ENCODE measurements at regions not wholly inside any gene's neighbourhood (a gene's known extent, or its start where the extent isn't known, plus 50 kb on each side); places are given as distances from the start of the nearest gene placed in this dataset.

- TF ChIP-seq POLR2AphosphoS5 (IDR thresholded peaks at IDR 0.05; ENCODE audit: low read depth, low read length): no peak
- TF ChIP-seq SIN3A (IDR thresholded peaks at IDR 0.05; ENCODE audit: borderline replicate concordance, insufficient read depth, low read length): no peak
- TF ChIP-seq, protein P1, sequence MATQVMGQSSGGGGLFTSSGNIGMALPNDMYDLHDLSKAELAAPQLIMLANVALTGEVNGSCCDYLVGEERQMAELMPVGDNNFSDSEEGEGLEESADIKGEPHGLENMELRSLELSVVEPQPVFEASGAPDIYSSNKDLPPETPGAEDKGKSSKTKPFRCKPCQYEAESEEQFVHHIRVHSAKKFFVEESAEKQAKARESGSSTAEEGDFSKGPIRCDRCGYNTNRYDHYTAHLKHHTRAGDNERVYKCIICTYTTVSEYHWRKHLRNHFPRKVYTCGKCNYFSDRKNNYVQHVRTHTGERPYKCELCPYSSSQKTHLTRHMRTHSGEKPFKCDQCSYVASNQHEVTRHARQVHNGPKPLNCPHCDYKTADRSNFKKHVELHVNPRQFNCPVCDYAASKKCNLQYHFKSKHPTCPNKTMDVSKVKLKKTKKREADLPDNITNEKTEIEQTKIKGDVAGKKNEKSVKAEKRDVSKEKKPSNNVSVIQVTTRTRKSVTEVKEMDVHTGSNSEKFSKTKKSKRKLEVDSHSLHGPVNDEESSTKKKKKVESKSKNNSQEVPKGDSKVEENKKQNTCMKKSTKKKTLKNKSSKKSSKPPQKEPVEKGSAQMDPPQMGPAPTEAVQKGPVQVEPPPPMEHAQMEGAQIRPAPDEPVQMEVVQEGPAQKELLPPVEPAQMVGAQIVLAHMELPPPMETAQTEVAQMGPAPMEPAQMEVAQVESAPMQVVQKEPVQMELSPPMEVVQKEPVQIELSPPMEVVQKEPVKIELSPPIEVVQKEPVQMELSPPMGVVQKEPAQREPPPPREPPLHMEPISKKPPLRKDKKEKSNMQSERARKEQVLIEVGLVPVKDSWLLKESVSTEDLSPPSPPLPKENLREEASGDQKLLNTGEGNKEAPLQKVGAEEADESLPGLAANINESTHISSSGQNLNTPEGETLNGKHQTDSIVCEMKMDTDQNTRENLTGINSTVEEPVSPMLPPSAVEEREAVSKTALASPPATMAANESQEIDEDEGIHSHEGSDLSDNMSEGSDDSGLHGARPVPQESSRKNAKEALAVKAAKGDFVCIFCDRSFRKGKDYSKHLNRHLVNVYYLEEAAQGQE (IDR thresholded peaks at IDR 0.05; ENCODE audit: insufficient read depth in 1 of 2, low read depth in 2 of 2, low read length in 2 of 2): no peak
- TF ChIP-seq TAF1 (IDR thresholded peaks at IDR 0.05; ENCODE audit: borderline replicate concordance, insufficient read depth, low read length): no peak
- TF ChIP-seq FOXP2 (optimal IDR thresholded peaks at IDR 0.05; ENCODE audit: borderline replicate concordance, extremely low read depth, extremely low read length, insufficient read depth): no peak
Observed at GRCh38 chr4:138553001-138553845, 311.1 kb upstream of the SLC7A11 start.

- TF ChIP-seq POLR2AphosphoS5 (IDR thresholded peaks at IDR 0.05; ENCODE audit: low read depth, low read length) (no peak), TAF1 (IDR thresholded peaks at IDR 0.05; ENCODE audit: borderline replicate concordance, insufficient read depth, low read length) (no peak), SIN3A (IDR thresholded peaks at IDR 0.05; ENCODE audit: borderline replicate concordance, insufficient read depth, low read length) (no peak), FOXP2 (optimal IDR thresholded peaks at IDR 0.05; ENCODE audit: borderline replicate concordance, extremely low read depth, extremely low read length, insufficient read depth) (no peak)
- TF ChIP-seq, protein P1 (IDR thresholded peaks at IDR 0.05; ENCODE audit: insufficient read depth in 1 of 2, low read depth in 2 of 2, low read length in 2 of 2): no peak
Observed at GRCh38 chr4:138542191-138542776, 300.1 kb upstream of the SLC7A11 start.

GRCh38 chr4:138540056-138540800 is 298.1 kb upstream of the SLC7A11 start:
- TF ChIP-seq SIN3A (IDR thresholded peaks at IDR 0.05; ENCODE audit: borderline replicate concordance, insufficient read depth, low read length): no peak
- TF ChIP-seq FOXP2 (optimal IDR thresholded peaks at IDR 0.05; ENCODE audit: borderline replicate concordance, extremely low read depth, extremely low read length, insufficient read depth): no peak
- TF ChIP-seq, protein P1 (IDR thresholded peaks at IDR 0.05; ENCODE audit: insufficient read depth in 1 of 2, low read depth in 2 of 2, low read length in 2 of 2): no peak
- TF ChIP-seq POLR2AphosphoS5 (IDR thresholded peaks at IDR 0.05; ENCODE audit: low read depth, low read length): no peak
- TF ChIP-seq TAF1 (IDR thresholded peaks at IDR 0.05; ENCODE audit: borderline replicate concordance, insufficient read depth, low read length): no peak

DNA sequence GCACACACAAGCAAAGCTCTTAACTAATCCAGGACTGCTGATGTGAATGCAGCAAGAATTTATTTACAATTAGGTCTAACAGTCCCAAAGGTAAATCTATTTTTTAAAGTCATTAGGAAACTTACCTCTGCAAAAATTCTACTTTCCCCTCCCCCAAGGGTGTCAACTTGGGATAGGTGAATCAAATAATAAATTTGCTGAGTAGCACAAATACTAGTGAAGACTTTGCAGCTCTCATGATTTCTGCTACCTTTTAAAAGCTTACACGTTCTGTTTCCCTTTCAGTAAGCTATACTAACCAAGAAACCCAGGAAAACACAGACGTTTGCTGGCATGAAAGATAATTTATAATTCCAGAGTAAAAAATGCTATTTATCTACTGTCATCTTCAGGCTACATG is 296.6 kb upstream of the SLC7A11 start:
- TF ChIP-seq, protein P1 (IDR thresholded peaks at IDR 0.05; ENCODE audit: insufficient read depth in 1 of 2, low read depth in 2 of 2, low read length in 2 of 2): no peak
- no peak for TF ChIP-seq POLR2AphosphoS5 (IDR thresholded peaks at IDR 0.05; ENCODE audit: low read depth, low read length)
- TF ChIP-seq TAF1 (IDR thresholded peaks at IDR 0.05; ENCODE audit: borderline replicate concordance, insufficient read depth, low read length): no peak
- no peak for TF ChIP-seq SIN3A (IDR thresholded peaks at IDR 0.05; ENCODE audit: borderline replicate concordance, insufficient read depth, low read length)
- no peak for TF ChIP-seq FOXP2 (optimal IDR thresholded peaks at IDR 0.05; ENCODE audit: borderline replicate concordance, extremely low read depth, extremely low read length, insufficient read depth)

Measured in PFSK-1 (cell line).